GM18868 (cell line): ENCODE measurements at regions not wholly inside any gene's neighbourhood (a gene's known extent, or its start where the extent isn't known, plus 50 kb on each side); places are given as distances from the start of the nearest gene placed in this dataset.
"Not testable (repeated sequence)": the region's sequence is repeated elsewhere in the genome, so short reads cannot be mapped to it uniquely, and the experiment has no call there.

Source experiments
- ATAC-seq: cut with Tn5 transposase; IDR thresholded peaks from one replicate; pipeline ENCODE4 v1.9.1; 2021; ENCODE audit warnings: mild to moderate bottlenecking, moderate library complexity; ENCODE audit not compliant: unreplicated experiment

DNA sequence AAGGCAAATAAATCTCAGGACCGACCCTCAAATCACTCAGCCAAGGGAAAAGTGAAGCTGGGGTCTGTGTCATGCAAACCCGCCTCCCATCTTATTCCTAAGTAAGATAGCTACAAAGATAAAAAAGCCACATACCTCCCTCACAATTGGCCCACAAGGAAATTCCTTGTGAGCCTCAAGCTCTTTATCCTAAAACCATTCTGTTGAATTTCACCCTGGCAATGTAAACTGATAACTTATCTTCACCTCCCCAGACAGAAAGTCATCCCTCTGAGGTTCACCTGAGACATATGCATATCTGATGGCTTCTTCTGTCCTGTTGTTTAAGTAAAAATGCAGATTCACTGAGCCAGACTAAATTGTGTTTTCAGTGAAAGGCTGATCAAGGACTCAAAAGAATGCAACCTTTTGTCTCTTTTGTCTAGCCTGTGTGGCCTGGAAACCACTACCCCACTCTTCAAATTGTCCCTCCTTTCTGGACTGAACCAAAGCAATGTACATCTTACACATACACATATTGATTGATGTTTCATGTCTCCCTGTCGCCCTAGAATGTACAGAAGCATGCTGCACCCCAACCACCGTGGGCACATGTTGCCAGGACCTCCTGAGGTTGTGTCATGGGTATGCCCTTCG is 91.3 kb downstream of the MFAP3L start:
- no peak for ATAC-seq

DNA sequence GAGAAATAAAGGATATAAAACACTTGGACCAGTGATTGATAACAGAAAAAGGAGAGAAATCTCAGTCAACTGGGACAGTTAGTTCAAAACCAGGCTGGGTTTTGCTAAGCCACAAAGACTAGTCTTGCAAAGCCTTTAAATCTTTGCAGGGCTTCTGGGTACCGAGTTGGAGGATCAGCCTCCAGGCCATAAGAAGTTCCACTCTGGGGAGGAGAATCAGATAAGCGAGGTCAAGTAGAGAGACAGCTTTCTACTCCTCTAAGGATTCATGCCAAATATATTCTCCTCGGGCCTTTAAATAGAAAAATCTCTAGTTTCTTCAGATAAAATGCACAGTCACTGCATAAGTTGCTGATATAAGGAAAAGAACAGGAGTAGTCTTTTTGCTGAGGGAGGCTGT is 92.7 kb downstream of the MFAP3L start:
- no peak for ATAC-seq

DNA sequence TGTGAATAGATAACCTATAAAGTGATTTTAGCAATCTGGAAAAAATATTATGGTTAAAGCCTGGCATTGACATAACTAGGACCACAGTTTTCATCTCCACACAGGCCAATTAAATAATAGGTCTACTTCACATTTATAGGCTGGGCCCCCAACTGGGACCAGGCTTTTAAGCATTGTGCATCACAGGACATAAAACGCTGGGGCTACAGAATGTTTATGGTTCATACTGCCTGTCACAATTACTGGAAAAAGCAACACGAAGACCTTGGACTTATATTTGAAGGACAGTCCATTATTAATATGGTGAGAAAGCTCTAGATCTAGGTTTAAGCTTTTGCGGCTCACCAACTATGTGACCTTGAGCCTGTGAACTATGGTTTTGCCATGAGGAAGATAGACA is 94.2 kb downstream of the MFAP3L start:
- no peak for ATAC-seq

DNA sequence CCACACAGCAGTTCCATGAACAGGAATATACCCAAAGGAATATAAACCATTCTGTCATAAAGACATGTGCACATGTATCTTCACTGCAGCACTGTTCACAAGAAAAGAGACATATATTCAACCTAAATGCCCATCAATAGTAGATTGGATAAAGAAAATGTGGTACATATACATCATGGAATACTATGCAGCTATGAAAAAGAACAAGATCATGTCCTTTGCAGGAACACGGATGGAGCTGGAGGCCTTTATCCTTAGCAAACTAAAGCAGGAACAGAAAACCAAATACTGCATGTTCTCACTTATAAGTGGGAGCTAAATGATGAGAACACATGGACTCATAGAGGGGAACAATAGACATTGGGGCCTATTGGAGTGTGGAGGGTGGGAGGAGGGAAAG is 95.4 kb downstream of the MFAP3L start:
- not testable (repeated sequence) for ATAC-seq

DNA sequence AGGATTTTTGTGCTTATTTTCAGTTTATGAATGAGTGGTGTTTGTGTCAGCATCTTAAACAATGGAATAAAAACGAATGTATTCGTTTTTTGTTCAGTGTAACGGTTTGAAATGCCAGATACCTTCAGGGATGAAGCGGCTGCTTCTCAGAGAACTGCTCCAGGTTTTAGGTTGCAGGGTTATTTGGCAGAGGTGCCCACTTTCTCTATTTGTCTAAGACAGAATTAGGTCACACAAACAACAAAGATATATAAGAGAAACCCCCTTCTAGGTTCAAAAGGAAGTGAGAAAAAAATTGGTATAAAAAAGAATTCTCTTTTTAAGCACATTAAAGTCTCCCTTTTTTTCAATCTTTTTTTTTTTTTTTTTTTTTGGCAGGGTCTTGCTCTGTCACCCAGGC is 98.9 kb downstream of the MFAP3L start:
- peak; percentile 60 for ATAC-seq

DNA sequence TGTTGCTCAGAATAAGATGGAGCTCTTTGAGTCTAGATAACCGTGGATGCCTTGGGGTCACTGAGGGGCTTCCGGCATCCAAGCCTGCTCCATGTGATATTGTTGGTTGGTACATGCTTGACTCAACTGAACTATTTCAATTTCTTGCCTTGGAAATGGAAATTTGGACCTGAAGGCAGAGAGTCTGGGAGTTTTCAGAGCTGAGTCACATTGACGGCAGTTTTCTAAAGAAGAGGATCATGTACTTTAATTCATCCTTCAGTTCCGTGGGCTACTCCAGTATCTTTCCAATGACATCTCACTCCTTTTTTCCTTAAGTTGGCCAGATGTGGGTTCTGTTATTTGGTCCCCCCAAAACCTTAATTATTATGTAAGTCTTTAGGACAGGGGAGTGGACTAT is 100.5 kb downstream of the MFAP3L start:
- ATAC-seq: no peak

DNA sequence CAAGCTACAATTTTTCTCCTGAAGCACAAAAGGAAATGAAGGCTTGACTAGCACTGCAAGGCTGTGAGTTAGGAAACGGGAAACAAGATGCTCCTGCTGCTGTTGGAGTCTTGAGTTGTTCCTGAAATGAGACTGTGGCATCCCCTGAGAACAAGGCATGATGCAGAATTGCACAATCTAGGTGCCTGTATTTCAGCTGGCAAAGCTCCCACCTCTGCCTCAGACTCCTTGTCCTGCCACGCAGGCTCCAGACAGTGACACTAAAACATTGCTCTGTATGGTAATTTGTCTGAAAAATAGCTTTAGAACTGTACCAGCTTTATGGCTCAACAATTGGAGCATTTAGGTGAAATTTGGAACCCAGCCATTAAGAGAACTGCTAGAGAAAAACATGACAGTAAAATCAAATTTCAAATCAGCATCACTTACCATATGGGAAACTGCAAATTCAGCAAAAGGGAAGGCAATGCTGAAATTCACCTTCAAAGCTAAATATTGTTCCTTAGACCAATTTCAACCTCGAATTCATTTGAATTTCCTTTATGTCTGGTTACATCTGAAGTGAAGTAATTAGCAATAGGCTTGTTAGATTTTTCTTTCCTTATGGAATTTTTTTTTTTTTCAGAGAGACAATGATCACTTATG is 103.4 kb downstream of the MFAP3L start:
- ATAC-seq: no peak

DNA sequence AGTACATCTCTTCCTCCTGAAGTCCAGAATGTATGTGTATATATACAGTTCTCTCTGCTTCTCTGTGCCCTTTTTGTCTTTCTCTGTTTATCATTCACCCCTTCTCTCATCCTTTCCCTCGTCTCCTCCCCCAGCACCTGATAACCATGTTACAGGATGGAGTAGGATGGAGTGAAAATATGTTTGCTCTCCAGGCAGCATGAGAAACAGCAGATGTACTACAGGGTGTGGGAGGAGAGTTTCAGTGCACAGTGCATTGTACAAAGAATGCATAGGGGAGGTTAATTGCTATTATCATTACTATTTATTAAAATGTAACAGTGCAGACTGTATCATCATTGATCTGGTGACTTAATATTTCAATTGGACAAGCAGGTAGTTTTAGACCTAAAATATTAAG is 104.5 kb downstream of the MFAP3L start:
- no peak for ATAC-seq

DNA sequence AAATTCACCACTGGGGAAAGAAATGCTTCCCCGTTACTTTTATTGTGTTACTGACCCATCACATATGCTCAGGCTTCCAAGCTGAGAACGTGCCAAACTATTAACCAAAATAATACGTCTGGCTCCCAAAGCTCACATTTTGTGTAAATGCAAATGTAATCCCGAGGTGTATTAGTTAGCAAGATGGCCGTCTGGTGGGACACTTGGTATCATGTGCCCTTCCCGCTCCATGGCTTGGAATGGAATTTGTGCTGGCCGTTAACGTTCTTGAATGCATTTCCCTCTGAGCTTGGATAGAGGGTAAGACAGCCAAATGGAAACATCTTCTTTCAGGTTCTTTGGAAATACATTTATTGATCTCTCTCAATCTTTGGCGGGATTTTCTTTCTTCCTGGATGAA is 105.0 kb downstream of the MFAP3L start:
- ATAC-seq: no peak

DNA sequence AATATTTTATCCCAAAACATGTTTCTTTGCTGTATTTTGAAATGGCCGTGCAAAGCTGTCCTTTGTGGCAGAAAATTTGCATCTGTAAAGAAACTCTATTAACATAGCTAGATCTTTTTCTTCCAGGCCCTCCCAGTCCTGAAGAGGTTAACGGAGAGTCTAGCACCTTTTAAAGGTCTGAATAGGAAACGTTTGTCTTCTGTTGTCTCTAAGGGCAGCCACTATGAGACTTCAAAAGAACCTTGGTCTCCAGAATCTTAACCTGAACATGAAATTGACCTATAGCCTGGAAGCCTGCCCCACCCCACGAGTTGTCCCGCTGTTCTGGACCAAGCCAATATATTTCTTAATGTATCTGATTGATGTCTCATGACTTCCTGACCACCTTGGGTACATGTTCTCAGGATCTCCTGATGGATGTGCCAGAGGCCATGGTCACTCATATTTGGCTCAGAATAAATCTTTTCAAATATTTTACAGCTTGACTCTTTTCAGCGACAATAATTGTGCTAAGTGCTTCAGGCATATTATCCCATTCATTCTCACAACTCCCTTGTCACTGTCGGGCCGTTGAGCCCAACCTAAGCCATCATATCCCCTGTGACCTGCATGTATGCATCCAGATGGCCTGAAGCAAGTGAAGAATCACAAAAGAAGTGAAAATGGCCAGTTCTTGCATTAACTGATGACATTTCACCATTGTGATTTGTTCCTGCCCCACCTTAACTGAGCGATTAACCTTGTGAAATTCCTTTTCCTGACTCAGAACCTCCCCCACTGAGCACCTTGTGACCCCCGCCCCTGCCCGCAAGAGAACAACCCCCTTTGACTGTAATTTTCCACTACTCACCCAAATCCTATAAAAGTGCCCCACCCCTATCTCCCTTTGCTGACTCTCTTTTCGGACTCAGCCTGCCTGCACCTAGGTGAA is 106.7 kb downstream of the MFAP3L start:
- not testable (repeated sequence) for ATAC-seq

DNA sequence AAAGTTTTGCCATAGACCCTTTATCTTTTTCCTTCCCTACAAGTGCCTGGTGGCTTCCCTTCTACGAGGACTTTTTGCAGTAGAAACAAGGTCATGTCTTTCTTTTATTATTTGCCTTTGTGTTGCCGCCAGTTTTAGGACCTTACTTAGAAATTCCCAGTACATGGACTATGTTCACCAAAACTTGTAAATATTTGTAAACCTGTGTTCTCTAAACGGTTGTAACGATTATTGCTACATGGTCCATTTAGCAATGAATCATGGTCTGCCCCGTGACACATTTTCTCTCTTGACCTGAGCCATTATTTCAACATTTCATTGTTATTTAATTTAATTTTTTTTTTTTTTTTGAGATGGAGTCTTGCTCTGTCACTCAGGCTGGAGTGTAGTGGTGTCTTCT is 110.7 kb downstream of the MFAP3L start:
- ATAC-seq: no peak

DNA sequence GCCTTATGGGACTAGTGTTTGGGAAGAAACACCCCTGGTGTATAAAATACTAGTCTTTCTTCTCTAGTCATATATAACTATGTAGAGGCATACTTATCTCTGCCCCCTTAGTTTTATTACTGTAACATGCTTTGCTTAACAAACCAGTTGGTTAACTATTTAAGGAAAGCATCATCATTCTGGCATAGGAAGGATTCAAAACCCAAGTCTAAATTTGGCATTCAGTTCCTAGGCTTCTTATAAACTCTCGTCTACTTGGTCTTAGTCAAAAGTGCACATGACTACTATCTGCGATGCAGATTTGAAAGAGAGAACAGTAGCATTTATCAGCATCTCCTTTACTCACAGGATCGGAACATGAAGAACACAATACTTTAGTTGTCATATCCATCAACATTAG is 111.3 kb downstream of the MFAP3L start:
- ATAC-seq: no peak

DNA sequence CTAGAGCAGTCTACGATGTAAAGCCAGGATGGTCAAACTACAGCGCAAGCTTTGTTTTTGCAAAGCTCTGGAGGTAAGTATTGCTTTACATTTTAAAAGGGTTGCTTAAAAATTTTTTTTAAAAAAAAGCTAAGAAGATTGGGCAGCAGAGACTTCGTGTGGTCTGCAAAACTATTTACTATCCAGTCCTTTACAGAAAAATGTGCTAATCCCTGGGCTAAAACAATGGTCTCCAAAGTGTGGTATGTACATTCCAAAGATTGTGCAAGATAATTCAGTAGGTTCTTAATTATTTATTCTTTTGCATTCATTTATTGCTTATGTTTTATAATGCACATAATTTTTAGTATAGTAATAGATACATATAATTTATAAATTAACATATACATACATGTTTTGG is 113.2 kb downstream of the MFAP3L start:
- ATAC-seq: no peak

DNA sequence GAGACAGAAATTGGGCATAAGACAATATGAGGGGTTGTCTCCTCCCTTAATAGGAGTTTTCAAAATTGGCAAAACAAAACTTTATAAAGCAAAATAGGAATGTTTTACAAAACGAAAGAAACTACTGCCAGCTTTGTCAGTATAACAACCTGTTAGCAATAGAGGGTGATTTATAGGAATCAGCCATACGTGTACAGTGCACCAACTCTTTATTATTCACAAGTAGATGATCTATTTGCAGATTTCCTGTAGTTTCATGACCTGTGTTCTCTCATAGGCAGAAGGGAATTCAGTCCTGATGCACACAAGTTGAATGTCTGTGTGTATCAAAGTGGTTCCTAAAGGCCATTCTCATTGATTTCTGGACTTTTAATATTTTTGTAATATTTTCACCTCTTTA is 116.3 kb downstream of the MFAP3L start:
- no peak for ATAC-seq

DNA sequence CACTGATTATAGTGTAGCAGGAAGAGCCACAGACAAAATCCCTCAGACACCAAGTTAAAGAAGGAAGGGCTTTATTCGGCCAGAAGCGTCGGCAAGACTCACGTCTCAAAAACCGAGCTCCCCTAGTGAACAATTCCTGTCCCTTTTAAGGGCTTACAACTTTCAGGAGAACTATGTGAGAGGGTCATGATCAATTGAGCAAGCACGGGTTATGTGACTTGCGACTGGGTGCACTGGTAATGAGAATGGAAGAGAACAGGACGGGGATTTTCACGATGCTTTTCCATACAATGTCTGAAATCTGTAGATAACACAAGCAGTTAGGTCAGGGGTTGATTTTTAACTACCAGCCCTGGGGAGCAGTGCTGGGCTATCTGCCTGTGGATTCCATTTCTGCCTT is 116.7 kb downstream of the MFAP3L start:
- ATAC-seq: no peak

DNA sequence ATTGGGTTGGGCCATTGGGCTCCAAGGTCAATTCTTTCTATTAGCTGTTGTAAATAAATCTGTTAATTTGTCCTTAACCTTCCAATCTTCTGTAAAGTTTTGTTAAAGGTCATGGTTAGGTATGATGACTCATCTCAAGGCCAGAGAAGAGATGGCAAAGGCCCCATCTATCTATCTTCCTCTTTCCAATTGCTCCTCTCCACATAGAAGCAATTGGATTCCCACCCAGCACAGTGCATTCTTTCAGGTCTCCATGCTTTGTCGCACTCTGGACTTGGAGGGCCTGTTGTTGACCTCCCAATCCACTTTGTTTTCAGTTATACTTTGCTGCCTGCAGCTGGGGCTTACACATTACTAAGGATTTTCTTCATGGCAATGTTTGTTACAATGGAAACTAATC is 118.5 kb downstream of the MFAP3L start:
- no peak for ATAC-seq

DNA sequence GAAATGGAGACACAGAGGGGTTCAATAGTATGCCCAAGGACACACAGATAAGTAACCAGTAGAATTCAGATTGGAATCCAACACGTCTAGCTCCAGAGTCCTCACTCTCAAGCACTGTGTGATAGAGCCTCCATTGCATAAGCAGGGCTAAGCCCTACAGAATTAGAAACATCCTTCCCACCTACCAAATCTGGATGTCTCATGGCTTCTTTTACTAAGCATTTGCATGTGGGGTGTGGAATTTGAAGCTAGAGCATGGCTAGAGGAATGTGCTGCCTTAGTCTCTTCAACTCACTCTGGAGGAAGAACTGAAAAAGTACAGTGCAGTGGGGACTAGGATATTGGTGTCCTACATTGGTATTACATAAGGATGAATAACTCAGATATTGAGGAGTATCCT is 119.4 kb downstream of the MFAP3L start:
- ATAC-seq: no peak

DNA sequence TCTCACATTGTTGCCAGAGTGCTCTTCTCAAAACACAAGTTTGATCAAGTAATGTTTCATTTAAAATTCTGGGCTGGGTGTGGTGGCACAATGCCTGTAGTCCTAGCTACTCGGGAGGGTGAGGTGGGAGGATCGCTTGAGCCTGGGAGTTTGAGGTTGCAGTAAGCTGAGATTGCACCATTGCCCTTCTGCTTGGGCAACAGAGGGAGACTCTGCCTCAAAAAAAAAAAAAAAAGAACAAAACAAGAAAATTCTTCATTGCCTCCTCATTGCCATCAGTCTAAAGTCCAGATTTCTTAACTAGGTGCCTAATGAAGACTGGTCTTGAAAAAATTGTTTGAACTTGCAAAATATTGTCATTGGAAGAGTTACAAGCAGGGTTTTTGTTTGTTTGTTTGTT is 120.1 kb downstream of the MFAP3L start:
- no peak for ATAC-seq

DNA sequence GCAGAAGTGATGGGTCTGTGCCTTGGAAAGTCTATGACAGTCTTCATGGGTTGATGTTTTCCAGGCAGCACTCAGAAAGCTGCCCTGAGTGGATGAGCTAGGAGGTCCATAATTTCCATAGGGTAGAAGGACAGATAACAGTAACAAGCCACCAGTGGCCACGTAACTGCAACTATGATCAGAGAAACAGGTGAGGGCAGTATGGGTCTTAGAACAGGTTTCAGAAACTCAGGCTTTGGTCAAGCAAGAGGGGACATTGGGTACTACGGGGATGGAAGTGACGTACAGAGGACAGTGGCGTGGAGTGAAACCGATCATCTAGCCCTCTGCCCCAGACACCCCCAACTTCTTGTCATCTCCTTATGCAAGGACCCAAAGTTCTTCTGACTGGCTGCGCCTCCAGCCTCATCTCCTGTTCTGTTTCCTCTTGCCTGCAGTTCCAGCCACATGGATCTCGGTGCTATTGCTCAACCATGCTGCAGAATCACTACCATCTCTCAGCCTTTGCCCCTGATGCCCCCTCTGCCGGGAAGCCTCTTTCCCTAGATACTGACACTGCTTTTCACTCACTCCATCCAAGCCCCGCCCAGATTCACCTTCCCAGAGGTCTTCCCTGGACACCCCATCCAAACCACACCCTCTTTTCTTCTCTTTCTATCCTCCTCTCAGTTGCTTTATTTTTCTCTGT is 123.4 kb downstream of the MFAP3L start:
- no peak for ATAC-seq

DNA sequence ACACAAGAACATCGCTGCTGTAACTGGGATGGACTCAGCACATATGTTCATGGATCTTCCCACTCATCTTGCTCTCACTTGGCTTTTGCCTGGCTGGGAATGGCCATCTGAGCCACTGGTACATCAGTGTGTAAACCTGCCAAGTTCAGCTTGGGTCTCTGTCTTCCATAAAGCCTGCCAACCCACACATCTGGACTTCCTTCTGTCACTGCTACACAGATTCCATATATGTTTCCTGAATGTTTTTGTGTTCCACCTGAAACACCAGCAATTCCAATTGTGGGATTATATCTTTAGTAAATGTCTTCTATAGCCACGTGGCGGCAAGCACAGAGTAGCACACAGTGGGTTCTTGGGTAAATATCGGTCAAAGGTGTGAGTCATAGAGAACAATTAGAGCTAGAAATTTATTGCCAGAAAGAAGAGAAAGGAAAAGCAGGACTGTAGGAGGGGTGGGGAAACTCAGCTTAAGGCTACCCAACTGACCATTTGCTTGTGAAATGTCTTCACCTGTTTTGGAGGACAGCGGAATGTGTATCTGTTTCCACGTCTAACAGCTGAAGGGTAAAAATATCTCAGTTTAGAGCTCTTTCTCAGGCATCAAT is 125.9 kb downstream of the MFAP3L start:
- ATAC-seq: no peak

DNA sequence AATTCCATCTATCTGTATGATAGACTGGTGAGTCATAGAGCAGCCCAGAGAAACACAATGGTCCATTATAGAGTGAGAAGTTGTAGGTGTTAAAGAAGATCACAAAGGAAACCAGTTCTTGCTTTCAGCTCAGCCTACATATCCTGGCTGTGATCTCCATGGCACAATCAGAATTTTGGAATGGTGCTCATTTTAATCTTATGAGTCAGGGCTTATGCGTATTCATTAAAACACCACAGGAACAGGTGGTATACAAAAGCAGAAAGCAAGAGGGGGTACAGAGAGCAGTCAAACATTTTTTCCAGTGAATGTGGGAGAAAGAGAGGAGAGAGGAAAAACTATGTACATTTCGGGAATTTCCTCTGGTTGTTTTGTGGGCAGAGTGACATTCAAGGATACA is 126.9 kb downstream of the MFAP3L start:
- ATAC-seq: no peak
